Gastroesophageal sphincter (tissue), 4 donors: ENCODE measurements at regions not wholly inside any gene's neighbourhood (a gene's known extent, or its start where the extent isn't known, plus 50 kb on each side); places are given as distances from the start of the nearest gene placed in this dataset.

ENCODE experiments used
- ATAC-seq: fragments of 150-250 bp; one replicate; pipeline ENCODE4 v1.9.1; 2016; ENCODE audit warnings: mild to moderate bottlenecking, moderate library complexity
- H3K27ac ChIP-seq, 4 donors: fragments of 200-600 bp; sonication (generic) in 3 of 4; 1 replicate in 3 of 4; 2 replicates in 1 of 4; pipeline ENCODE4 v1.5.1; 2016 to 2019
- H3K27me3 ChIP-seq: fragments of 200-600 bp; sonication (generic); one replicate; pipeline ENCODE4 v1.5.1; 2019
- H3K36me3 ChIP-seq, 2 donors: fragments of 200-600 bp; sonication (generic); one replicate each; pipeline ENCODE4 v1.5.1; 2019; ENCODE audit warnings: control low read depth in 1 of 2
- H3K4me1 ChIP-seq, 3 donors: fragments of 200-600 bp; sonication (generic); 1 replicate in 2 of 3; 2 replicates in 1 of 3; pipeline ENCODE4 v1.5.1; 2016 to 2019; ENCODE audit warnings: control low read depth in 2 of 3
- H3K4me3 ChIP-seq, 2 donors: fragments of 200-600 bp; sonication (generic); one replicate each; pipeline ENCODE4 v1.5.1; 2019; ENCODE audit warnings: mild to moderate bottlenecking in 1 of 2, moderate library complexity in 1 of 2
- H3K9me3 ChIP-seq, 3 donors: fragments of 200-600 bp; sonication (generic); one replicate each; pipeline ENCODE4 v1.5.1; 2017 to 2019; ENCODE audit warnings: control low read depth in 2 of 3
- EP300 ChIP-seq: sonication (generic); formaldehyde crosslinking; IDR thresholded peaks from one replicate; pipeline ENCODE4 v1.6.1; 2017; ENCODE audit warnings: antibody characterized with exemption, mild to moderate bottlenecking
- POLR2A ChIP-seq, 2 donors: fragments of 450-650 bp; IDR thresholded peaks; one replicate each; pipeline ENCODE4 v1.6.1; 2017; ENCODE audit warnings: antibody characterized with exemption in 2 of 2, mild to moderate bottlenecking in 2 of 2, moderate library complexity in 1 of 2
- POLR2AphosphoS5 ChIP-seq: sonication (generic); formaldehyde crosslinking; IDR thresholded peaks from one replicate; pipeline ENCODE4 v1.6.1; 2017; ENCODE audit warnings: antibody characterized with exemption
- WGBS, 2 donors: methylation state at CpG; one replicate each; pipeline ENCODE4 v1.1.5; 2018; ENCODE audit warnings: low coverage in 1 of 2; 5-methylcytosine and 5-hydroxymethylcytosine counted together
- TF ChIP-seq, protein P1 (sequence below), 4 experiments: fragments of 200-600 bp in 2 of 4; fragments of 450-650 bp in 2 of 4; sonication (generic) in 1 of 4; IDR thresholded peaks; one replicate each; pipeline ENCODE4 v1.5.1; 2017 to 2019; ENCODE audit warnings: antibody characterized with exemption in 4 of 4, mild to moderate bottlenecking in 2 of 4, moderate library complexity in 2 of 4

DNA sequence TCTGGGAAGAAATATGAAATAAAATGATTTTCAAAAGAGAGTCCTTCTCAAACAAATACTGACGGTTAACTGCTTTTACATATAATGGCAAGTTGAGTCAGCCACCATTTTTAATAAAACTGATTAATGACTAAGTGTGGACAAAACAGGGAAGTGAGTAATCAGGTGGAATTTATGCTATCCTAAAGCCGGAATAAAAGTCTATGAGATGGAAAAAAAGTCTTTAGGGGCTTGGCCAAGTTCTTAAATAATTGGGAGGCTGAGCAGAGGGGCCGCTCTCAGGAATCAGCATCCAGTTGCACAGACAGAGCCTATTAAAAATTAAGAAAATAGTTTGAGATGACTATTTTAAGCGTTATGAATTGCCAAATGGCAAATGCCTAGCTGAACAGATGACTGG, 58.6 kb upstream of the AFF3 start:
- H3K4me3 ChIP-seq = no peak overlapping the region
- ATAC-seq = no peak
- 75 to 78% methylated on average over 4 of the region's 4 CpGs for WGBS, 2 donors
- no peaks in the 10 kb centered on the region for H3K36me3 ChIP-seq
- peaks cover 0 to 36% (median 18%) of the 10 kb centered on the region in 3 donors for H3K4me1 ChIP-seq
- TF ChIP-seq EP300 (no peak), POLR2A (IDR thresholded peaks at IDR 0.05) (no peak), POLR2AphosphoS5 (no peak)
- TF ChIP-seq, protein P1, sequence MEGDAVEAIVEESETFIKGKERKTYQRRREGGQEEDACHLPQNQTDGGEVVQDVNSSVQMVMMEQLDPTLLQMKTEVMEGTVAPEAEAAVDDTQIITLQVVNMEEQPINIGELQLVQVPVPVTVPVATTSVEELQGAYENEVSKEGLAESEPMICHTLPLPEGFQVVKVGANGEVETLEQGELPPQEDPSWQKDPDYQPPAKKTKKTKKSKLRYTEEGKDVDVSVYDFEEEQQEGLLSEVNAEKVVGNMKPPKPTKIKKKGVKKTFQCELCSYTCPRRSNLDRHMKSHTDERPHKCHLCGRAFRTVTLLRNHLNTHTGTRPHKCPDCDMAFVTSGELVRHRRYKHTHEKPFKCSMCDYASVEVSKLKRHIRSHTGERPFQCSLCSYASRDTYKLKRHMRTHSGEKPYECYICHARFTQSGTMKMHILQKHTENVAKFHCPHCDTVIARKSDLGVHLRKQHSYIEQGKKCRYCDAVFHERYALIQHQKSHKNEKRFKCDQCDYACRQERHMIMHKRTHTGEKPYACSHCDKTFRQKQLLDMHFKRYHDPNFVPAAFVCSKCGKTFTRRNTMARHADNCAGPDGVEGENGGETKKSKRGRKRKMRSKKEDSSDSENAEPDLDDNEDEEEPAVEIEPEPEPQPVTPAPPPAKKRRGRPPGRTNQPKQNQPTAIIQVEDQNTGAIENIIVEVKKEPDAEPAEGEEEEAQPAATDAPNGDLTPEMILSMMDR (IDR thresholded peaks at IDR 0.05) = no peak
- no peak overlapping the region for H3K27ac ChIP-seq
- no peaks in the 10 kb centered on the region for H3K9me3 ChIP-seq
- no peaks in the 10 kb centered on the region for H3K27me3 ChIP-seq

DNA sequence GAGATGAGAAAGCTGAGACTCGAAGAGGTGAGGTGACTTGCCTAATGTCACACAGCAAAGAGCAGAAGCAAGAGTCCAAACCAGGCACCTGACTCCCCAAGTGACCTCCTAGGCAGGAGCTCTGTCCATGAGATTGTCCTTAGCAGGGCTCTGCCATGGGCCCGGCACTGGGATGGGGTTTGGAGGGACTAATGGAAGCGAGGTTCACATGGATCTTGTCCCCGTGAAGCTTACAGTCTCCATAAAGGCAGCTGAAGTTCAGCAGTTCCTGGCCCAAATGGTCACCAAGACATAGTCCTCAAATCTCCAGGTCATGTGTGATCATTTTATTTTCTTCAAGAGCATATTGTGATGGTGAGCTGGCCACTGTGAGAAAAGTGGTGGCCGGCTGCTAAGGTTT, 57.0 kb upstream of the AFF3 start:
- Histone ChIP-seq H3K4me3 (no peak overlapping the region), H3K27me3 (no peaks in the 10 kb centered on the region), H3K36me3 (no peaks in the 10 kb centered on the region), H3K4me1 (peaks cover 0 to 37% (median 18%) of the 10 kb centered on the region in 3 donors), H3K9me3 (no peaks in the 10 kb centered on the region), H3K27ac (peak overlapping the region; percentile 3 to 94 (median 86))
- TF ChIP-seq EP300 (no peak), POLR2AphosphoS5 (no peak), POLR2A (IDR thresholded peaks at IDR 0.05) (no peak)
- TF ChIP-seq, protein P1 (IDR thresholded peaks at IDR 0.05) = no peak
- ATAC-seq = no peak
- 90 to 94% methylated on average over 2 to 5 of the region's 5 CpGs for WGBS, 2 donors

DNA sequence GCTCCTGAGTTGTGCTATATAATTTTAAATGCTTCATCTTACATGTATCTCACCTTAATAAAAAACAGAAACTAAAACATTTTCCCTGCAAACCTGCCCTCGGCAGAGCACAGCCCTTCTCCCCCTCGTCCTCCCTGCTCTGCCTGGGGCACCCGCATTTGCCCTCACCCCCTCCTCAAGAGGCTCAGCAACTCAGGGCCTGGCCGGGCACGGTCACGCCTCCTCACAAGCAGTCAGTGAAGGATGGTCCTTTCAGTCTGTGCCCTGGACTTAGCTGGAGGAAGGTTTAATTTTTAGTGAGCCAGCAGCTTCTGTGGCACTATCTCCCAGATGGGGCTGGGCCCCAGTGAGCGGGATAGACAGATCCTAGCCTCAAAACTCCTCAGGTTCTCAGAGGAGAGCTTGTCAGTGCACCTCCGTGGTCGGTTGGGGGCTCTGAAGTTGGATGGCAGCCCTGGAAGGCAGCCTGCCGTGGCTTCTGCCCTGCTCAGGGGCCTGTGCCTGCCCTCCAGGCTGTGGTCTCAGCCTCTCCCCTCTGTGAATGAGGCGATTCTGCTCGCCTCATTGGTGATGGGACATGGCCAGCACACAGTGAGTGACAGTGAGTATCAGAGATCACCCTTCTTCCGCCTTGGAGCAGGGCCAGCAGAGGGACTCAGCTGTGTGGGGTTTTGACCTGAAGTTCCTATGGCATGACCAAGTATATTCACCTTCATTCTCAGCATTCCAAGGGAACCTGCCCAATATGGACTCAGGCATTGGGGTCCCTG, 56.3 kb upstream of the AFF3 start:
- peak overlapping the region; percentile 85 to 94 (median 86) for H3K27ac ChIP-seq
- no peak for ATAC-seq
- peaks cover 0 to 37% (median 18%) of the 10 kb centered on the region in 3 donors for H3K4me1 ChIP-seq
- H3K36me3 ChIP-seq = no peaks in the 10 kb centered on the region
- H3K4me3 ChIP-seq = no peak overlapping the region
- TF ChIP-seq POLR2AphosphoS5 (no peak), EP300 (no peak), POLR2A (IDR thresholded peaks at IDR 0.05) (no peak)
- TF ChIP-seq, protein P1 (IDR thresholded peaks at IDR 0.05) = no peak
- 48 to 80% methylated on average over 1 to 6 of the region's 13 CpGs for WGBS, 2 donors
- H3K27me3 ChIP-seq = no peaks in the 10 kb centered on the region
- no peaks in the 10 kb centered on the region for H3K9me3 ChIP-seq

DNA sequence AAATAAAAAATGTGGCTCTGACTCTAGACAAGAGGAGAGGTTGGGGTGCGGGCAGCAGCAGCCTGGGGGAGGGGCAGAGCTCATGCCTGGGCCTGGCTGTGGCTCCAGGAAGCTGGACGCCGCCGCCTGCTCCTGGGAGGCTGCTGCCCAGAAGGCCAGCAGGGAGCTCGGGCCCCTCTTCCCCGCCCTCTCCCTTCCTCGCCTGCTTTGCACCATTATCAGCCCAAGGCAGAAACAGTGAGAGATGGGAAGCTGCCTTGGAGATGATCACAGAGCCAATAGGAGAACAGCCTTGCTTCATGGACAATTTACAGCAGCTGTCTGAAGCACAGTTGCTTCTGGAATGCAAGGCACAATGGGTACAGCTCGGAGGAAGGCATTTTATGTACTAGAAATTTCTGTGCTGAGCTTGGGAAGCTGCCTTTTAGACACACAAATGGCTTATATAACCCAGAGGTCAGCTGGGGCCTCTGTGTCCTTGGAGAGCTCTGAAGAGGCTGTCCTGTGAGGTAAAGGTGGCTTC, 55.3 kb upstream of the AFF3 start:
- Histone ChIP-seq H3K4me3 (no peak overlapping the region), H3K9me3 (no peaks in the 10 kb centered on the region), H3K27me3 (no peaks in the 10 kb centered on the region), H3K36me3 (no peaks in the 10 kb centered on the region), H3K4me1 (peaks cover 0 to 44% (median 24%) of the 10 kb centered on the region in 3 donors), H3K27ac (peak overlapping the region; percentile 85 to 94 (median 86))
- TF ChIP-seq POLR2A (IDR thresholded peaks at IDR 0.05) = no peak
- TF ChIP-seq POLR2AphosphoS5 = peak; percentile 20
- TF ChIP-seq, protein P1 (IDR thresholded peaks at IDR 0.05) = no peak
- WGBS, 2 donors = 13 to 16% methylated on average over 2 to 8 of the region's 8 CpGs
- peak; percentile 82 for ATAC-seq
